K562 (cell line): ENCODE measurements at regions not wholly inside any gene's neighbourhood (a gene's known extent, or its start where the extent isn't known, plus 50 kb on each side); places are given as distances from the start of the nearest gene placed in this dataset.

Experiments
- CBFA2T2 ChIP-seq: fragments of 450-650 bp; conservative IDR thresholded peaks from 2 replicates; pipeline ENCODE4 v1.6.1; 2017; ENCODE audit warnings: mild to moderate bottlenecking
- IRF2 ChIP-seq: sonication (generic); formaldehyde crosslinking; IDR thresholded peaks from 2 replicates; pipeline ENCODE4 v1.8.1; 2022; ENCODE audit warnings: mild to moderate bottlenecking, missing genetic modification reagents
- NCOA6 ChIP-seq: fragments of 450-650 bp; IDR thresholded peaks from 2 replicates; pipeline ENCODE4 v1.6.1; 2017; ENCODE audit warnings: mild to moderate bottlenecking
- NR2C1 ChIP-seq, 2 experiments: fragments of 450-650 bp; IDR thresholded peaks; 2 replicates each; pipeline ENCODE4 v1.6.1; 2017; ENCODE audit warnings: mild to moderate bottlenecking in 2 of 2, antibody characterized with exemption in 1 of 2, inconsistent platforms in 1 of 2, missing compliant biosample characterization in 1 of 2, missing genetic modification characterization in 1 of 2
- PTRF ChIP-seq: fragments of 450-650 bp; IDR thresholded peaks from 2 replicates; pipeline ENCODE4 v1.6.1; 2016; ENCODE audit warnings: mild to moderate bottlenecking, missing genetic modification characterization, missing compliant biosample characterization
- SP2 ChIP-seq: IDR thresholded peaks from 2 replicates; pipeline ENCODE4 v1.6.1; 2011; ENCODE audit warnings: mild to moderate bottlenecking, low read depth, low read length, moderate library complexity; ENCODE audit not compliant: poor library complexity, severe bottlenecking; ENCODE audit errors: extremely low read depth
- TARDBP ChIP-seq: fragments of 450-650 bp; IDR thresholded peaks from 2 replicates; pipeline ENCODE4 v1.6.1; 2016
- U2AF2 ChIP-seq: fragments of 200-400 bp; formaldehyde crosslinking; optimal IDR thresholded peaks from 2 replicates; pipeline ENCODE3; 2017; ENCODE audit warnings: low read depth, mild to moderate bottlenecking, low read length
- ZNF644 ChIP-seq: fragments of 200-800 bp; sonication (Bioruptor generic); IDR thresholded peaks from 2 replicates; pipeline ENCODE4 v1.6.1; 2016; ENCODE audit warnings: low read depth, missing genetic modification characterization, missing compliant biosample characterization
- TF ChIP-seq, protein P1 (sequence below): fragments of 250-450 bp; sonication (Bioruptor Pico); IDR thresholded peaks from 2 replicates; pipeline ENCODE4 v1.4.0; 2020; ENCODE audit warnings: mild to moderate bottlenecking
- TF ChIP-seq, protein P2 (sequence below): fragments of 200-800 bp; sonication (Bioruptor generic); IDR thresholded peaks from 2 replicates; pipeline ENCODE4 v1.6.1; 2016; ENCODE audit warnings: missing genetic modification characterization, missing compliant biosample characterization
- TF ChIP-seq, protein P3 (sequence below): fragments of 150-350 bp; IDR thresholded peaks from 2 replicates; pipeline ENCODE4 v1.6.1; 2014; ENCODE audit warnings: low read depth, mild to moderate bottlenecking, low read length, borderline replicate concordance

DNA sequence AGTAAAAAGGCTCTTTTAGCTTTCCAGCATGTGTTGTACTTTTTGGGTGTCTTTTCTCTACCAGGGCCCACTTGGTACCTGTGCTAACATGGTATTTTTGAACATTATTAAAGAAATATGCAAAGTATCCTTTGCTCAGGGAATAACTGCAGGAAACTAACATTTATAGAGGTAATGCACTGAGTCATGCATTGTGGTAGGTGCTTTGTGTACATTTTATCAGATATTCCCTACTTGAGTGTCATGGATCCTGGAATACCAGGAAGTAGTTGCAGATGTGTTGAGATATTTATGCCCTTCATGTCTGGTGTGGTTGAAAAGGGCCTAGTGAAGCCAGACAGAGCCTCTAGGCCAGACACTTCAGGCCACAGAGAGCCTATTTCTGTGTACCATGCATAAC lies 215.5 kb upstream of the CYRIA start (continued):
- TF ChIP-seq, protein P1, sequence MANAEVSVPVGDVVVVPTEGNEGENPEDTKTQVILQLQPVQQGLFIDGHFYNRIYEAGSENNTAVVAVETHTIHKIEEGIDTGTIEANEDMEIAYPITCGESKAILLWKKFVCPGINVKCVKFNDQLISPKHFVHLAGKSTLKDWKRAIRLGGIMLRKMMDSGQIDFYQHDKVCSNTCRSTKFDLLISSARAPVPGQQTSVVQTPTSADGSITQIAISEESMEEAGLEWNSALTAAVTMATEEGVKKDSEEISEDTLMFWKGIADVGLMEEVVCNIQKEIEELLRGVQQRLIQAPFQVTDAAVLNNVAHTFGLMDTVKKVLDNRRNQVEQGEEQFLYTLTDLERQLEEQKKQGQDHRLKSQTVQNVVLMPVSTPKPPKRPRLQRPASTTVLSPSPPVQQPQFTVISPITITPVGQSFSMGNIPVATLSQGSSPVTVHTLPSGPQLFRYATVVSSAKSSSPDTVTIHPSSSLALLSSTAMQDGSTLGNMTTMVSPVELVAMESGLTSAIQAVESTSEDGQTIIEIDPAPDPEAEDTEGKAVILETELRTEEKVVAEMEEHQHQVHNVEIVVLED (CRISPR knock-in tag): no peak
- TF ChIP-seq NCOA6 (no peak), NR2C1 (IDR thresholded peaks at IDR 0.05) (no peak), NR2C1 (tag; IDR thresholded peaks at IDR 0.05) (no peak), SP2 (no peak), TARDBP (no peak), CBFA2T2 (no peak), U2AF2 (no peak), IRF2 (no peak), PTRF (tag) (no peak), ZNF644 (tag) (no peak)
- TF ChIP-seq, protein P2, sequence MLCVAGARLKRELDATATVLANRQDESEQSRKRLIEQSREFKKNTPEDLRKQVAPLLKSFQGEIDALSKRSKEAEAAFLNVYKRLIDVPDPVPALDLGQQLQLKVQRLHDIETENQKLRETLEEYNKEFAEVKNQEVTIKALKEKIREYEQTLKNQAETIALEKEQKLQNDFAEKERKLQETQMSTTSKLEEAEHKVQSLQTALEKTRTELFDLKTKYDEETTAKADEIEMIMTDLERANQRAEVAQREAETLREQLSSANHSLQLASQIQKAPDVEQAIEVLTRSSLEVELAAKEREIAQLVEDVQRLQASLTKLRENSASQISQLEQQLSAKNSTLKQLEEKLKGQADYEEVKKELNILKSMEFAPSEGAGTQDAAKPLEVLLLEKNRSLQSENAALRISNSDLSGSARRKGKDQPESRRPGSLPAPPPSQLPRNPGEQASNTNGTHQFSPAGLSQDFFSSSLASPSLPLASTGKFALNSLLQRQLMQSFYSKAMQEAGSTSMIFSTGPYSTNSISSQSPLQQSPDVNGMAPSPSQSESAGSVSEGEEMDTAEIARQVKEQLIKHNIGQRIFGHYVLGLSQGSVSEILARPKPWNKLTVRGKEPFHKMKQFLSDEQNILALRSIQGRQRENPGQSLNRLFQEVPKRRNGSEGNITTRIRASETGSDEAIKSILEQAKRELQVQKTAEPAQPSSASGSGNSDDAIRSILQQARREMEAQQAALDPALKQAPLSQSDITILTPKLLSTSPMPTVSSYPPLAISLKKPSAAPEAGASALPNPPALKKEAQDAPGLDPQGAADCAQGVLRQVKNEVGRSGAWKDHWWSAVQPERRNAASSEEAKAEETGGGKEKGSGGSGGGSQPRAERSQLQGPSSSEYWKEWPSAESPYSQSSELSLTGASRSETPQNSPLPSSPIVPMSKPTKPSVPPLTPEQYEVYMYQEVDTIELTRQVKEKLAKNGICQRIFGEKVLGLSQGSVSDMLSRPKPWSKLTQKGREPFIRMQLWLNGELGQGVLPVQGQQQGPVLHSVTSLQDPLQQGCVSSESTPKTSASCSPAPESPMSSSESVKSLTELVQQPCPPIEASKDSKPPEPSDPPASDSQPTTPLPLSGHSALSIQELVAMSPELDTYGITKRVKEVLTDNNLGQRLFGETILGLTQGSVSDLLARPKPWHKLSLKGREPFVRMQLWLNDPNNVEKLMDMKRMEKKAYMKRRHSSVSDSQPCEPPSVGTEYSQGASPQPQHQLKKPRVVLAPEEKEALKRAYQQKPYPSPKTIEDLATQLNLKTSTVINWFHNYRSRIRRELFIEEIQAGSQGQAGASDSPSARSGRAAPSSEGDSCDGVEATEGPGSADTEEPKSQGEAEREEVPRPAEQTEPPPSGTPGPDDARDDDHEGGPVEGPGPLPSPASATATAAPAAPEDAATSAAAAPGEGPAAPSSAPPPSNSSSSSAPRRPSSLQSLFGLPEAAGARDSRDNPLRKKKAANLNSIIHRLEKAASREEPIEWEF (CRISPR knock-in tag): no peak
- TF ChIP-seq, protein P3, sequence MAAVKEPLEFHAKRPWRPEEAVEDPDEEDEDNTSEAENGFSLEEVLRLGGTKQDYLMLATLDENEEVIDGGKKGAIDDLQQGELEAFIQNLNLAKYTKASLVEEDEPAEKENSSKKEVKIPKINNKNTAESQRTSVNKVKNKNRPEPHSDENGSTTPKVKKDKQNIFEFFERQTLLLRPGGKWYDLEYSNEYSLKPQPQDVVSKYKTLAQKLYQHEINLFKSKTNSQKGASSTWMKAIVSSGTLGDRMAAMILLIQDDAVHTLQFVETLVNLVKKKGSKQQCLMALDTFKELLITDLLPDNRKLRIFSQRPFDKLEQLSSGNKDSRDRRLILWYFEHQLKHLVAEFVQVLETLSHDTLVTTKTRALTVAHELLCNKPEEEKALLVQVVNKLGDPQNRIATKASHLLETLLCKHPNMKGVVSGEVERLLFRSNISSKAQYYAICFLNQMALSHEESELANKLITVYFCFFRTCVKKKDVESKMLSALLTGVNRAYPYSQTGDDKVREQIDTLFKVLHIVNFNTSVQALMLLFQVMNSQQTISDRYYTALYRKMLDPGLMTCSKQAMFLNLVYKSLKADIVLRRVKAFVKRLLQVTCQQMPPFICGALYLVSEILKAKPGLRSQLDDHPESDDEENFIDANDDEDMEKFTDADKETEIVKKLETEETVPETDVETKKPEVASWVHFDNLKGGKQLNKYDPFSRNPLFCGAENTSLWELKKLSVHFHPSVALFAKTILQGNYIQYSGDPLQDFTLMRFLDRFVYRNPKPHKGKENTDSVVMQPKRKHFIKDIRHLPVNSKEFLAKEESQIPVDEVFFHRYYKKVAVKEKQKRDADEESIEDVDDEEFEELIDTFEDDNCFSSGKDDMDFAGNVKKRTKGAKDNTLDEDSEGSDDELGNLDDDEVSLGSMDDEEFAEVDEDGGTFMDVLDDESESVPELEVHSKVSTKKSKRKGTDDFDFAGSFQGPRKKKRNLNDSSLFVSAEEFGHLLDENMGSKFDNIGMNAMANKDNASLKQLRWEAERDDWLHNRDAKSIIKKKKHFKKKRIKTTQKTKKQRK: no peak
